PC-9 (cell line): ENCODE measurements at regions not wholly inside any gene's neighbourhood (a gene's known extent, or its start where the extent isn't known, plus 50 kb on each side); places are given as distances from the start of the nearest gene placed in this dataset.

ENCODE experiments used
- BruUV-seq: library from RNA; stranded (reverse); fragments of 400-500 nt; replicated peaks from 2 replicates; lab custom pipeline; 2021; lab: Mats Ljungman, UMichigan
- CTCF ChIA-PET: fragments of 300-600 bp; sonication (Branson Sonifier 250); formaldehyde crosslinking; loops from one replicate; lab custom pipeline; 2022; ENCODE audit warnings: antibody characterized with exemption; lab: Charles Lee
- POLR2A ChIA-PET: fragments of 300-600 bp; sonication (Branson Sonifier 250); formaldehyde crosslinking; loops from one replicate; lab custom pipeline; 2022; ENCODE audit warnings: antibody characterized with exemption; ENCODE audit not compliant: unreplicated experiment; lab: Charles Lee
- DNase-seq, 2 experiments: peaks; one replicate each; pipeline versions ENCODE4 v3.0.0 to v3.0.0-alpha.2; 2015 to 2022; ENCODE audit warnings: mixed read lengths in 1 of 2
- H2AFZ ChIP-seq: fragments of 200-600 bp; sonication (generic); 2 replicates; pipeline ENCODE4 v1.8.1; 2017; ENCODE audit warnings: antibody characterized with exemption
- H3F3A ChIP-seq: fragments of 200-600 bp; sonication (generic); 2 replicates; pipeline ENCODE4 v1.8.1; 2017; ENCODE audit warnings: antibody characterized with exemption, mild to moderate bottlenecking, low read depth; ENCODE audit not compliant: insufficient read depth
- H3K27ac ChIP-seq: fragments of 200-600 bp; sonication (generic); 2 replicates; pipeline ENCODE4 v1.6.1; 2016; ENCODE audit warnings: mixed run types
- H3K27me3 ChIP-seq: fragments of 200-600 bp; sonication (generic); 2 replicates; pipeline ENCODE4 v1.6.1; 2016; ENCODE audit warnings: low read depth, mixed run types; ENCODE audit not compliant: insufficient read depth
- H3K36me3 ChIP-seq: fragments of 200-600 bp; sonication (generic); 2 replicates; pipeline ENCODE4 v1.6.1; 2016; ENCODE audit warnings: low read depth, mixed run types
- H3K4me1 ChIP-seq: fragments of 200-600 bp; sonication (generic); replicated peaks from 2 replicates; pipeline ENCODE4 v1.6.1; 2016; ENCODE audit warnings: mixed run types; ENCODE audit not compliant: insufficient read depth
- H3K4me2 ChIP-seq: fragments of 200-600 bp; sonication (generic); 2 replicates; pipeline ENCODE4 v1.6.1; 2017; ENCODE audit warnings: mixed run types
- H3K4me3 ChIP-seq: fragments of 200-600 bp; sonication (generic); 2 replicates; pipeline ENCODE4 v1.6.1; 2016; ENCODE audit warnings: mixed run types
- H3K79me2 ChIP-seq: fragments of 200-600 bp; sonication (generic); 2 replicates; pipeline ENCODE4 v1.6.1; 2017; ENCODE audit warnings: low read depth, mixed run types
- H3K9me2 ChIP-seq: fragments of 200-600 bp; sonication (generic); 2 replicates; pipeline ENCODE4 v1.8.1; 2017; ENCODE audit warnings: mild to moderate bottlenecking; ENCODE audit not compliant: insufficient read depth
- H3K9me3 ChIP-seq: fragments of 200-600 bp; sonication (generic); 2 replicates; pipeline ENCODE4 v1.8.1; 2016; ENCODE audit warnings: low read depth; ENCODE audit not compliant: insufficient read depth
- H4K20me1 ChIP-seq: fragments of 200-600 bp; sonication (generic); 2 replicates; pipeline ENCODE4 v1.8.1; 2017; ENCODE audit not compliant: insufficient read depth
- CTCF ChIP-seq: fragments of 200-600 bp; sonication (generic); conservative IDR thresholded peaks from 2 replicates; pipeline ENCODE4 v1.6.1; 2017; ENCODE audit warnings: mixed run types, antibody characterized with exemption, mild to moderate bottlenecking, moderate library complexity
- EZH2 ChIP-seq: fragments of 200-600 bp; sonication (generic); IDR thresholded peaks from 2 replicates; pipeline ENCODE4 v1.8.0; 2017; ENCODE audit warnings: antibody characterized with exemption, low read depth
- intact Hi-C: fragments of 100-400 bp; cut with micrococcal nuclease; formaldehyde crosslinking; loops from one replicate; pipeline ENCODE4 v1.10.0; 2022; ENCODE audit not compliant: unreplicated experiment

GRCh38 chrX:69089203-69089602 is 76.0 kb downstream of the PJA1 start:
- ChIA-PET CTCF (interaction anchor here (0.6 kb wide), 1 partner anchor 261 kb away, joined by 3 read pairs; no protein-coding TSS in a partner anchor), POLR2A (no interaction called here)
- DNase-seq = no peak

GRCh38 chrX:69088171-69088938 is 76.9 kb downstream of the PJA1 start:
- TF ChIP-seq EZH2 = no peak
- no peak for TF ChIP-seq CTCF
- Histone ChIP-seq H3K4me2 (no peak overlapping the region), H3K27me3 (no peaks in the 10 kb centered on the region), H3K79me2 (no peaks in the 10 kb centered on the region), H3K36me3 (no peaks in the 10 kb centered on the region), H3F3A (no peaks in the 10 kb centered on the region), H3K9me3 (no peaks in the 10 kb centered on the region), H3K4me1 (no peaks in the 10 kb centered on the region), H4K20me1 (no peaks in the 10 kb centered on the region), H3K4me3 (no peak overlapping the region), H2AFZ (no peak overlapping the region), H3K27ac (no peak overlapping the region), H3K9me2 (no peaks in the 10 kb centered on the region)
- CTCF ChIA-PET = no interaction called here
- intact Hi-C loops = no loop called here
- DNase-seq = no peak
- POLR2A ChIA-PET = no interaction called here
- no TSS peak for BruUV-seq

More at GRCh38 chrX:69089203-69089602, 76.0 kb downstream of the PJA1 start:
- no TSS peak for BruUV-seq
- Histone ChIP-seq H3K9me2 (no peaks in the 10 kb centered on the region), H3K9me3 (no peaks in the 10 kb centered on the region), H3K4me1 (no peaks in the 10 kb centered on the region), H2AFZ (no peak overlapping the region), H3F3A (no peaks in the 10 kb centered on the region), H3K27me3 (no peaks in the 10 kb centered on the region), H3K4me3 (no peak overlapping the region), H3K4me2 (no peak overlapping the region), H3K27ac (no peak overlapping the region), H3K79me2 (no peaks in the 10 kb centered on the region), H4K20me1 (no peaks in the 10 kb centered on the region), H3K36me3 (no peaks in the 10 kb centered on the region)
- intact Hi-C loops = no loop called here
- TF ChIP-seq EZH2 = no peak
- no peak for TF ChIP-seq CTCF

GRCh38 chrX:69085826-69086225 is 79.4 kb downstream of the PJA1 start:
- Histone ChIP-seq H4K20me1 (no peaks in the 10 kb centered on the region), H2AFZ (no peak overlapping the region), H3K27ac (no peak overlapping the region), H3K9me3 (no peaks in the 10 kb centered on the region), H3K27me3 (no peaks in the 10 kb centered on the region), H3K4me2 (no peak overlapping the region), H3K9me2 (no peaks in the 10 kb centered on the region), H3F3A (no peaks in the 10 kb centered on the region), H3K4me1 (no peaks in the 10 kb centered on the region), H3K79me2 (no peaks in the 10 kb centered on the region), H3K36me3 (no peaks in the 10 kb centered on the region), H3K4me3 (no peak overlapping the region)
- DNase-seq = no peak
- intact Hi-C loops = no loop called here
- POLR2A ChIA-PET = no interaction called here
- CTCF ChIA-PET = no interaction called here
- no TSS peak for BruUV-seq
- TF ChIP-seq CTCF = no peak
- no peak for TF ChIP-seq EZH2
